ENCODE measurements at regions not wholly inside any gene's neighbourhood (a gene's known extent, or its start where the extent isn't known, plus 50 kb on each side); places are given as distances from the start of the nearest gene placed in this dataset.

GRCh38 chr10:91691981-91692380 lies 59.1 kb upstream of the PPP1R3C start:
- no peak for TF ChIP-seq POLR2AphosphoS5 (IDR thresholded peaks at IDR 0.05; ENCODE audit: low read depth, low read length)
- no peak for TF ChIP-seq REST (IDR thresholded peaks at IDR 0.05; ENCODE audit: insufficient read depth in 1 of 2, low read depth in 2 of 2, low read length in 2 of 2)
- TF ChIP-seq SIN3A (IDR thresholded peaks at IDR 0.05; ENCODE audit: borderline replicate concordance, insufficient read depth, low read length) = no peak

Measured in PFSK-1 (cell line).